K562 (cell line): ENCODE measurements at regions not wholly inside any gene's neighbourhood (a gene's known extent, or its start where the extent isn't known, plus 50 kb on each side); places are given as distances from the start of the nearest gene placed in this dataset.

Source experiments
- ATAC-seq: fragments of 200-7000 bp; cut with Tn5 transposase; 3 replicates; pipeline ENCODE4 v1.9.1; 2020; ENCODE audit warnings: moderate library complexity
- BruUV-seq: library from RNA; stranded (reverse); fragments of 400-500 nt; replicated peaks from 2 replicates; lab custom pipeline; 2021; lab: Mats Ljungman, UMichigan
- CTCF ChIA-PET: fragments of 300-600 bp; formaldehyde crosslinking; extraction: SDS; loops from one replicate; lab custom pipeline; 2021; ENCODE audit warnings: low intra/inter-chr PET ratio; lab: Yijun Ruan, JAX
- POLR2A ChIA-PET: fragments of 300-600, 350-650 bp; sonication (Branson Sonifier 250); formaldehyde crosslinking; extraction: SDS; loops from one replicate; lab custom pipeline; 2021; ENCODE audit warnings: antibody characterized with exemption, inconsistent platforms; lab: Yijun Ruan, JAX
- DNase-seq, 4 experiments: peaks; one replicate each; pipeline versions ENCODE4 v3.0.0 to v3.0.0-alpha.2; 2011 to 2018; ENCODE audit warnings: low spot score in 3 of 4, mixed read lengths in 3 of 4; ENCODE audit errors: extremely low read depth in 1 of 4
- FAIRE-seq: peaks from 2 replicates; lab custom pipeline; 2011; peaks lifted over from hg19 to GRCh38; lab: Jason Lieb, UNC
- H2AFZ ChIP-seq: 2 replicates; pipeline ENCODE4 v1.6.0; 2011; ENCODE audit warnings: low read depth, low read length, control low read depth, inconsistent platforms
- H3K27ac ChIP-seq: fragments of 200-600 bp; 3 replicates; pipeline ENCODE4 v1.8.0; 2011; ENCODE audit warnings: low read depth, mild to moderate bottlenecking, control low read depth, inconsistent platforms, low read length, moderate library complexity, mixed read lengths; ENCODE audit errors: extremely low read depth
- H3K27me3 ChIP-seq, 2 experiments: fragments of 300-600 bp in 1 of 2; 2 replicates in 1 of 2; 3 replicates in 1 of 2; pipeline versions ENCODE4 v1.6.0 to v1.8.0; 2011; ENCODE audit warnings: inconsistent platforms in 2 of 2, low read length in 2 of 2, mild to moderate bottlenecking in 1 of 2, mixed read lengths in 1 of 2, moderate library complexity in 1 of 2; ENCODE audit not compliant: control insufficient read depth in 2 of 2, insufficient read depth in 2 of 2
- H3K36me3 ChIP-seq: fragments of 300-600 bp; 3 replicates; pipeline ENCODE4 v1.8.0; 2011; ENCODE audit warnings: mild to moderate bottlenecking, low read length, inconsistent platforms; ENCODE audit not compliant: control insufficient read depth, insufficient read depth
- H3K4me1 ChIP-seq, 2 experiments: fragments of 200-600 bp in 1 of 2; replicated peaks in 1 of 2; 2 replicates in 1 of 2; 3 replicates in 1 of 2; pipeline versions ENCODE4 v1.5.1 to v1.8.0; 2011; ENCODE audit warnings: inconsistent platforms in 2 of 2, low read length in 2 of 2, mild to moderate bottlenecking in 1 of 2, mixed read lengths in 1 of 2, moderate library complexity in 1 of 2; ENCODE audit not compliant: control insufficient read depth in 2 of 2, insufficient read depth in 2 of 2
- H3K4me2 ChIP-seq: 2 replicates; pipeline ENCODE4 v1.6.1; 2011; ENCODE audit warnings: low read length, control low read depth, inconsistent platforms, mixed read lengths; ENCODE audit not compliant: insufficient read depth
- H3K4me3 ChIP-seq: fragments of 200-600 bp; sonication (generic), shearing (Covaris generic); 2 replicates; pipeline ENCODE4 v1.5.1; 2016; ENCODE audit warnings: control low read depth, inconsistent platforms
- H3K79me2 ChIP-seq: fragments of 200-600 bp; 3 replicates; pipeline ENCODE4 v1.8.0; 2011; ENCODE audit warnings: low read length, inconsistent platforms; ENCODE audit not compliant: control insufficient read depth, insufficient read depth
- H3K9ac ChIP-seq, 2 experiments: 2 replicates each; pipeline versions ENCODE4 v1.6.0 to v1.6.1; 2011; ENCODE audit warnings: low read depth in 2 of 2, low read length in 2 of 2, control low read depth in 1 of 2, inconsistent platforms in 1 of 2, mild to moderate bottlenecking in 1 of 2, mixed read lengths in 1 of 2; ENCODE audit not compliant: insufficient read depth in 1 of 2
- H3K9me1 ChIP-seq: one replicate; pipeline ENCODE4 v1.6.0; 2011; ENCODE audit warnings: inconsistent platforms, mild to moderate bottlenecking, low read length, moderate library complexity; ENCODE audit not compliant: control insufficient read depth, insufficient read depth
- H3K9me3 ChIP-seq: replicated peaks from 2 replicates; pipeline ENCODE4 v1.5.1; 2011; ENCODE audit warnings: low read depth, low read length, inconsistent platforms; ENCODE audit not compliant: control insufficient read depth, insufficient read depth
- H4K20me1 ChIP-seq: replicated peaks from 2 replicates; pipeline ENCODE4 v1.6.1; 2011; ENCODE audit warnings: low read length, inconsistent platforms, mixed read lengths; ENCODE audit not compliant: control insufficient read depth, insufficient read depth
- ATF6 ChIP-seq: sonication (generic); formaldehyde crosslinking; IDR thresholded peaks from 2 replicates; pipeline ENCODE4 v1.4.0; 2020; ENCODE audit warnings: mild to moderate bottlenecking, missing genetic modification reagents
- CSDE1 ChIP-seq, 2 experiments: fragments of 450-650 bp; IDR thresholded peaks; 2 replicates each; pipeline ENCODE4 v1.6.1; 2016; ENCODE audit warnings: mild to moderate bottlenecking in 1 of 2
- KLF6 ChIP-seq: fragments of 250-450 bp; sonication (Bioruptor Pico); IDR thresholded peaks from 2 replicates; pipeline ENCODE4 v1.4.0; 2020; ENCODE audit warnings: mild to moderate bottlenecking, moderate library complexity, borderline replicate concordance
- NCOA6 ChIP-seq: fragments of 450-650 bp; IDR thresholded peaks from 2 replicates; pipeline ENCODE4 v1.6.1; 2017; ENCODE audit warnings: mild to moderate bottlenecking
- NR2C2 ChIP-seq, 2 experiments: fragments of 200-800 bp in 1 of 2; sonication (Bioruptor generic) in 1 of 2; sonication (generic) in 1 of 2; formaldehyde crosslinking in 1 of 2; IDR thresholded peaks; 2 replicates each; pipeline versions ENCODE4 v1.6.1 to v1.8.0; 2016 to 2022; ENCODE audit warnings: mild to moderate bottlenecking in 1 of 2, missing compliant biosample characterization in 1 of 2, missing genetic modification characterization in 1 of 2, missing genetic modification reagents in 1 of 2
- RAD21 ChIP-seq, 2 experiments: fragments of 250-450 bp in 1 of 2; fragments of 450-650 bp in 1 of 2; sonication (Bioruptor Pico) in 1 of 2; formaldehyde crosslinking in 1 of 2; IDR thresholded peaks in 1 of 2; conservative IDR thresholded peaks in 1 of 2; 2 replicates each; pipeline versions ENCODE4 v1.4.0 to v1.8.0; 2020 to 2022; ENCODE audit warnings: mild to moderate bottlenecking in 2 of 2, moderate library complexity in 1 of 2
- RCOR1 ChIP-seq, 2 experiments: IDR thresholded peaks; 2 replicates each; pipeline ENCODE4 v1.6.1; 2012; ENCODE audit warnings: low read depth in 2 of 2, low read length in 2 of 2, borderline replicate concordance in 1 of 2, improper control_type of control experiment in 1 of 2
- XRCC5 ChIP-seq: fragments of 200-400 bp; formaldehyde crosslinking; IDR thresholded peaks from 2 replicates; pipeline ENCODE4 v1.6.1; 2017; ENCODE audit warnings: low read depth, mild to moderate bottlenecking, low read length
- ZNF699 ChIP-seq: fragments of 250-450 bp; sonication (Bioruptor Pico); IDR thresholded peaks from 2 replicates; pipeline ENCODE4 v1.8.0; 2021; ENCODE audit warnings: mild to moderate bottlenecking, moderate library complexity; ENCODE audit not compliant: insufficient replicate concordance
- WGBS: fragments of 100-300 bp; shearing (Covaris generic); methylation state at CpG from one replicate; pipeline ENCODE4 v1.1.6; 2016; ENCODE audit warnings: low coverage, mixed read lengths; ENCODE audit not compliant: insufficient coverage; ENCODE audit errors: missing lambda C conversion rate; 5-methylcytosine and 5-hydroxymethylcytosine counted together
- in situ Hi-C: fragments of 300-500 bp; cut with MboI; formaldehyde crosslinking; loops from 4 replicates; pipeline ENCODE4 v1.15.0; 2018; ENCODE audit warnings: inconsistent platforms, mixed read lengths
- intact Hi-C: fragments of 100-400 bp; cut with micrococcal nuclease; formaldehyde crosslinking; loops from 2 replicates; pipeline ENCODE4 v1.14.2; 2022
- TF ChIP-seq, protein P1 (sequence below): fragments of 250-450 bp; sonication (Bioruptor Pico); IDR thresholded peaks from 2 replicates; pipeline ENCODE4 v1.6.1; 2021; ENCODE audit warnings: mild to moderate bottlenecking
- TF ChIP-seq, protein P2 (sequence below): fragments of 450-650 bp; conservative IDR thresholded peaks from 2 replicates; pipeline ENCODE4 v1.6.1; 2016; ENCODE audit warnings: missing genetic modification characterization, low read depth, mild to moderate bottlenecking, missing compliant biosample characterization, moderate library complexity
- TF ChIP-seq, protein P3 (sequence below), 2 experiments: fragments of 450-650 bp in 1 of 2; IDR thresholded peaks; 2 replicates each; pipeline ENCODE4 v1.6.1; 2011 to 2017; ENCODE audit warnings: low read depth in 2 of 2, antibody characterized with exemption in 1 of 2, borderline replicate concordance in 1 of 2, low read length in 1 of 2, mild to moderate bottlenecking in 1 of 2, mixed read lengths in 1 of 2; ENCODE audit not compliant: control insufficient read depth in 1 of 2

- Histone ChIP-seq H3K9ac (no peak overlapping the region), H3K36me3 (no peaks in the 10 kb centered on the region), H3K27me3 (no peaks in the 10 kb centered on the region), H3K4me2 (no peak overlapping the region), H3K9me3 (no peaks in the 10 kb centered on the region), H3K9me1 (no peaks in the 10 kb centered on the region), H3K79me2 (no peaks in the 10 kb centered on the region), H3K4me3 (no peak overlapping the region), H3K27ac (no peak overlapping the region), H2AFZ (no peak overlapping the region), H4K20me1 (no peaks in the 10 kb centered on the region), H3K4me1 (no peaks in the 10 kb centered on the region)
- ChIA-PET POLR2A (no interaction called here), CTCF (no interaction called here)
- 0% methylated on average over 3 of the region's 3 CpGs for WGBS
- BruUV-seq: no TSS peak
- intact Hi-C loops (loop anchor here (5.0 to 10.0 kb wide), 2 partner anchors 176 to 263 kb away; no protein-coding TSS in a partner anchor), in situ Hi-C loops (no loop called here)
- no peak for ATAC-seq
- no peak for DNase-seq
- no peak for FAIRE-seq
- TF ChIP-seq, protein P1, sequence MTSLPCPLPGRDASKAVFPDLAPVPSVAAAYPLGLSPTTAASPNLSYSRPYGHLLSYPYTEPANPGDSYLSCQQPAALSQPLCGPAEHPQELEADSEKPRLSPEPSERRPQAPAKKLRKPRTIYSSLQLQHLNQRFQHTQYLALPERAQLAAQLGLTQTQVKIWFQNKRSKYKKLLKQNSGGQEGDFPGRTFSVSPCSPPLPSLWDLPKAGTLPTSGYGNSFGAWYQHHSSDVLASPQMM (CRISPR knock-in tag): no peak
- TF ChIP-seq KLF6 (no peak), ZNF699 (no peak), ATF6 (CRISPR knock-in tag) (no peak), RCOR1 (IDR thresholded peaks at IDR 0.05; ENCODE audit: borderline replicate concordance in 1 of 2, low read depth in 2 of 2, low read length in 2 of 2) (no peak), RAD21 (CRISPR knock-in tag; conservative IDR thresholded peaks at IDR 0.05 in 1 of 2, IDR thresholded peaks at IDR 0.05 in 1 of 2) (no peak), NR2C2 (CRISPR knock-in tag; IDR thresholded peaks at IDR 0.05) (no peak), NR2C2 (tag; IDR thresholded peaks at IDR 0.05) (no peak), CSDE1 (IDR thresholded peaks at IDR 0.05) (no peak), NCOA6 (no peak), XRCC5 (no peak)
- TF ChIP-seq, protein P2, sequence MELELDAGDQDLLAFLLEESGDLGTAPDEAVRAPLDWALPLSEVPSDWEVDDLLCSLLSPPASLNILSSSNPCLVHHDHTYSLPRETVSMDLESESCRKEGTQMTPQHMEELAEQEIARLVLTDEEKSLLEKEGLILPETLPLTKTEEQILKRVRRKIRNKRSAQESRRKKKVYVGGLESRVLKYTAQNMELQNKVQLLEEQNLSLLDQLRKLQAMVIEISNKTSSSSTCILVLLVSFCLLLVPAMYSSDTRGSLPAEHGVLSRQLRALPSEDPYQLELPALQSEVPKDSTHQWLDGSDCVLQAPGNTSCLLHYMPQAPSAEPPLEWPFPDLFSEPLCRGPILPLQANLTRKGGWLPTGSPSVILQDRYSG: no peak
- TF ChIP-seq, protein P3, sequence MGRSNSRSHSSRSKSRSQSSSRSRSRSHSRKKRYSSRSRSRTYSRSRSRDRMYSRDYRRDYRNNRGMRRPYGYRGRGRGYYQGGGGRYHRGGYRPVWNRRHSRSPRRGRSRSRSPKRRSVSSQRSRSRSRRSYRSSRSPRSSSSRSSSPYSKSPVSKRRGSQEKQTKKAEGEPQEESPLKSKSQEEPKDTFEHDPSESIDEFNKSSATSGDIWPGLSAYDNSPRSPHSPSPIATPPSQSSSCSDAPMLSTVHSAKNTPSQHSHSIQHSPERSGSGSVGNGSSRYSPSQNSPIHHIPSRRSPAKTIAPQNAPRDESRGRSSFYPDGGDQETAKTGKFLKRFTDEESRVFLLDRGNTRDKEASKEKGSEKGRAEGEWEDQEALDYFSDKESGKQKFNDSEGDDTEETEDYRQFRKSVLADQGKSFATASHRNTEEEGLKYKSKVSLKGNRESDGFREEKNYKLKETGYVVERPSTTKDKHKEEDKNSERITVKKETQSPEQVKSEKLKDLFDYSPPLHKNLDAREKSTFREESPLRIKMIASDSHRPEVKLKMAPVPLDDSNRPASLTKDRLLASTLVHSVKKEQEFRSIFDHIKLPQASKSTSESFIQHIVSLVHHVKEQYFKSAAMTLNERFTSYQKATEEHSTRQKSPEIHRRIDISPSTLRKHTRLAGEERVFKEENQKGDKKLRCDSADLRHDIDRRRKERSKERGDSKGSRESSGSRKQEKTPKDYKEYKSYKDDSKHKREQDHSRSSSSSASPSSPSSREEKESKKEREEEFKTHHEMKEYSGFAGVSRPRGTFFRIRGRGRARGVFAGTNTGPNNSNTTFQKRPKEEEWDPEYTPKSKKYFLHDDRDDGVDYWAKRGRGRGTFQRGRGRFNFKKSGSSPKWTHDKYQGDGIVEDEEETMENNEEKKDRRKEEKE (IDR thresholded peaks at IDR 0.05; ENCODE audit: borderline replicate concordance in 1 of 2, control insufficient read depth in 1 of 2, low read depth in 2 of 2, low read length in 1 of 2): no peak
These were observed 341.6 kb downstream of the EMP1 start for GRCh38 chr12:13538136-13538535.
